OCI-LY7 (cell line): ENCODE measurements at regions not wholly inside any gene's neighbourhood (a gene's known extent, or its start where the extent isn't known, plus 50 kb on each side); places are given as distances from the start of the nearest gene placed in this dataset.

Experiments used
- BruUV-seq: library from RNA; stranded (reverse); fragments of 400-500 nt; replicated peaks from 2 replicates; lab custom pipeline; 2021; lab: Mats Ljungman, UMichigan
- CTCF ChIA-PET: fragments of 300-600 bp; sonication (Branson Sonifier 250); formaldehyde crosslinking; loops from one replicate; lab custom pipeline; 2022; ENCODE audit warnings: antibody characterized with exemption; ENCODE audit not compliant: unreplicated experiment; lab: Charles Lee
- POLR2A ChIA-PET: fragments of 300-600 bp; sonication (Branson Sonifier 250); formaldehyde crosslinking; loops from one replicate; lab custom pipeline; 2022; ENCODE audit warnings: antibody characterized with exemption; lab: Charles Lee
- DNase-seq: peaks from one replicate; pipeline ENCODE4 v3.0.0-alpha.2; 2015; ENCODE audit warnings: low spot score
- H2AFZ ChIP-seq: fragments of 200-600 bp; sonication (generic), shearing (Covaris generic); 2 replicates; pipeline ENCODE4 v1.6.1; 2014; ENCODE audit warnings: mild to moderate bottlenecking, antibody characterized with exemption, low read length, moderate library complexity
- H3K27ac ChIP-seq: fragments of 200-600 bp; sonication (generic); 2 replicates; pipeline ENCODE4 v1.5.1; 2014; ENCODE audit warnings: mixed run types, low read depth, mild to moderate bottlenecking, moderate library complexity, low read length, inconsistent platforms; ENCODE audit not compliant: poor library complexity, severe bottlenecking
- H3K36me3 ChIP-seq: fragments of 200-600 bp; sonication (generic); 2 replicates; pipeline ENCODE4 v1.6.1; 2014; ENCODE audit warnings: mild to moderate bottlenecking, antibody characterized with exemption, low read length, moderate library complexity, mixed read lengths; ENCODE audit not compliant: insufficient read depth
- H3K4me1 ChIP-seq: fragments of 200-600 bp; sonication (generic); 2 replicates; pipeline ENCODE4 v1.5.1; 2014; ENCODE audit warnings: mild to moderate bottlenecking, low read length; ENCODE audit not compliant: insufficient read depth, poor library complexity, severe bottlenecking
- H3K4me2 ChIP-seq: fragments of 200-600 bp; sonication (generic); 2 replicates; pipeline ENCODE4 v1.6.1; 2014; ENCODE audit warnings: mild to moderate bottlenecking, low read length
- H3K4me3 ChIP-seq: fragments of 200-600 bp; sonication (generic); 2 replicates; pipeline ENCODE4 v1.5.1; 2014; ENCODE audit warnings: mild to moderate bottlenecking, low read depth, low read length; ENCODE audit not compliant: poor library complexity, severe bottlenecking
- H3K79me2 ChIP-seq: fragments of 200-600 bp; sonication (generic); 2 replicates; pipeline ENCODE4 v1.6.1; 2016; ENCODE audit warnings: low read depth, mild to moderate bottlenecking, low read length, moderate library complexity, mixed read lengths; ENCODE audit not compliant: insufficient read depth
- H3K9me2 ChIP-seq: fragments of 200-600 bp; sonication (generic); 2 replicates; pipeline ENCODE4 v1.6.1; 2016; ENCODE audit warnings: mild to moderate bottlenecking, low read length, mixed read lengths; ENCODE audit not compliant: insufficient read depth
- H3K9me3 ChIP-seq: fragments of 200-600 bp; sonication (generic); 2 replicates; pipeline ENCODE4 v1.6.1; 2014; ENCODE audit warnings: mild to moderate bottlenecking, mixed run types, low read length, mixed read lengths
- H4K20me1 ChIP-seq: fragments of 200-600 bp; sonication (generic); 2 replicates; pipeline ENCODE4 v1.6.1; 2014; ENCODE audit warnings: mild to moderate bottlenecking, antibody characterized with exemption, low read length, moderate library complexity, mixed read lengths; ENCODE audit not compliant: insufficient read depth
- EZH2phosphoT487 ChIP-seq: fragments of 200-600 bp; sonication (generic); IDR thresholded peaks from 2 replicates; pipeline ENCODE4 v1.6.1; 2018; ENCODE audit warnings: low read depth, borderline replicate concordance, mild to moderate bottlenecking, mixed run types, antibody characterized with exemption, low read length, moderate library complexity, mixed read lengths
- intact Hi-C: fragments of 100-400 bp; cut with micrococcal nuclease; formaldehyde crosslinking; loops from one replicate; pipeline ENCODE4 v1.10.0; 2022; ENCODE audit not compliant: unreplicated experiment
- TF ChIP-seq, protein P1 (sequence below): fragments of 200-600 bp; sonication (generic); conservative IDR thresholded peaks from 2 replicates; pipeline ENCODE4 v1.5.1; 2014; ENCODE audit warnings: mild to moderate bottlenecking, antibody characterized with exemption, low read length, moderate library complexity, mixed read lengths

DNA sequence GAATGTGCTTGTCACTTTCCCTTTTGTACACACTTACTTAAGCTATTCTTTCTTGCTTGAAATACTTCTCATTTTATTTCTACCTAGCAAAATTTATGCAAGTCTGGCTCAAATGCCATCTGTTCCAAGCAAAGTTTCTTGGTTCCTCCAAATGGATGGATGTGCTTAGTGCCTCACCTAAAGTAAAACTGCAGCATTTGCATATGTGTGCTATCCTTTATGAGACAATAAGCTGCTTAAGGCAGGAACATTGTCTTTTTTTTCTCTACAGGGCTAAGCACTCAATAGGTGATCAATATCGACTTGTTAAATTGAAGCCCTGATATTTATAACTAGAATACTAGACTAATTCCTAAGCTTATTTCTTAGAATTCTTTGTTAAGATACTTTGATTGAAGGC is 136.8 kb downstream of the CYLC1 start:
- ChIA-PET CTCF (no interaction called here), POLR2A (interaction anchor here (0.7 kb wide), 1 partner anchor 592 kb away, joined by 3 read pairs; no protein-coding TSS in a partner anchor)
- Histone ChIP-seq H3K9me3 (no peaks in the 10 kb centered on the region), H4K20me1 (no peaks in the 10 kb centered on the region), H3K4me1 (no peaks in the 10 kb centered on the region), H3K36me3 (no peaks in the 10 kb centered on the region), H3K4me2 (no peak overlapping the region), H3K79me2 (no peaks in the 10 kb centered on the region), H3K27ac (no peak overlapping the region), H3K9me2 (no peaks in the 10 kb centered on the region), H3K4me3 (no peak overlapping the region), H2AFZ (no peak overlapping the region)
- BruUV-seq = no TSS peak
- DNase-seq = no peak
- TF ChIP-seq, protein P1, sequence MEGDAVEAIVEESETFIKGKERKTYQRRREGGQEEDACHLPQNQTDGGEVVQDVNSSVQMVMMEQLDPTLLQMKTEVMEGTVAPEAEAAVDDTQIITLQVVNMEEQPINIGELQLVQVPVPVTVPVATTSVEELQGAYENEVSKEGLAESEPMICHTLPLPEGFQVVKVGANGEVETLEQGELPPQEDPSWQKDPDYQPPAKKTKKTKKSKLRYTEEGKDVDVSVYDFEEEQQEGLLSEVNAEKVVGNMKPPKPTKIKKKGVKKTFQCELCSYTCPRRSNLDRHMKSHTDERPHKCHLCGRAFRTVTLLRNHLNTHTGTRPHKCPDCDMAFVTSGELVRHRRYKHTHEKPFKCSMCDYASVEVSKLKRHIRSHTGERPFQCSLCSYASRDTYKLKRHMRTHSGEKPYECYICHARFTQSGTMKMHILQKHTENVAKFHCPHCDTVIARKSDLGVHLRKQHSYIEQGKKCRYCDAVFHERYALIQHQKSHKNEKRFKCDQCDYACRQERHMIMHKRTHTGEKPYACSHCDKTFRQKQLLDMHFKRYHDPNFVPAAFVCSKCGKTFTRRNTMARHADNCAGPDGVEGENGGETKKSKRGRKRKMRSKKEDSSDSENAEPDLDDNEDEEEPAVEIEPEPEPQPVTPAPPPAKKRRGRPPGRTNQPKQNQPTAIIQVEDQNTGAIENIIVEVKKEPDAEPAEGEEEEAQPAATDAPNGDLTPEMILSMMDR = no peak
- no peak for TF ChIP-seq EZH2phosphoT487
- intact Hi-C loops = no loop called here
